ENCODE measurements at regions not wholly inside any gene's neighbourhood (a gene's known extent, or its start where the extent isn't known, plus 50 kb on each side); places are given as distances from the start of the nearest gene placed in this dataset.

DNA sequence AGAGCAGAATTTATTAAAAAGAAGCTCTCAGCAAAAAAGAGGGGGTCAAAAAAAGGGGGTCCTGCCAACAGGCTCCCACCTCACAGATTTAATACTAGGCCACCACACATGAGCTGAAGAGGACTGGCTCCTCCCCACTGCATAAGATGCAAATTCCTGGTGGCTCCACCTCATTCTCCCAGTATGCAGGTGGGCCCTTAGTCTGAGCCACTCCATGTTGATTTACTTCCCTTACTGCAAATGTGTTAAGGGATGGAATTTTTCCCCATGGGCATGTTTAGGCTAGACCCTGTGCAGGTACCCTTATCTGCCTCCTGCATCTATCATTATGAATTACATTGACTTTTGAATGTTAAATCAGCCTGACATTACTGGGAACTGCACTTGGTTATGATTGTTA is 82.9 kb downstream of the ISOC1 start:
- no peak for DNase-seq (ENCODE audit: low spot score)
- no peaks in the 10 kb centered on the region for H4K20me1 ChIP-seq (ENCODE audit: insufficient read depth, low read length)
- BruUV-seq (replicated peaks), result no TSS peak
- H3K9me3 ChIP-seq (ENCODE audit: low read length), result no peaks in the 10 kb centered on the region
- TF ChIP-seq, protein P1, sequence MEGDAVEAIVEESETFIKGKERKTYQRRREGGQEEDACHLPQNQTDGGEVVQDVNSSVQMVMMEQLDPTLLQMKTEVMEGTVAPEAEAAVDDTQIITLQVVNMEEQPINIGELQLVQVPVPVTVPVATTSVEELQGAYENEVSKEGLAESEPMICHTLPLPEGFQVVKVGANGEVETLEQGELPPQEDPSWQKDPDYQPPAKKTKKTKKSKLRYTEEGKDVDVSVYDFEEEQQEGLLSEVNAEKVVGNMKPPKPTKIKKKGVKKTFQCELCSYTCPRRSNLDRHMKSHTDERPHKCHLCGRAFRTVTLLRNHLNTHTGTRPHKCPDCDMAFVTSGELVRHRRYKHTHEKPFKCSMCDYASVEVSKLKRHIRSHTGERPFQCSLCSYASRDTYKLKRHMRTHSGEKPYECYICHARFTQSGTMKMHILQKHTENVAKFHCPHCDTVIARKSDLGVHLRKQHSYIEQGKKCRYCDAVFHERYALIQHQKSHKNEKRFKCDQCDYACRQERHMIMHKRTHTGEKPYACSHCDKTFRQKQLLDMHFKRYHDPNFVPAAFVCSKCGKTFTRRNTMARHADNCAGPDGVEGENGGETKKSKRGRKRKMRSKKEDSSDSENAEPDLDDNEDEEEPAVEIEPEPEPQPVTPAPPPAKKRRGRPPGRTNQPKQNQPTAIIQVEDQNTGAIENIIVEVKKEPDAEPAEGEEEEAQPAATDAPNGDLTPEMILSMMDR (conservative IDR thresholded peaks at IDR 0.05; ENCODE audit: low read length), result no peak
- no peak for TF ChIP-seq EZH2phosphoT487 (IDR thresholded peaks at IDR 0.05; ENCODE audit: borderline replicate concordance, low read depth, low read length)
- POLR2A ChIA-PET, result no interaction called here
- intact Hi-C loops (cut with micrococcal nuclease; ENCODE audit: unreplicated experiment), result loop anchor here (10.0 kb wide), 1 partner anchor 587 kb away; no protein-coding TSS in a partner anchor
- no peak overlapping the region for H3K4me2 ChIP-seq (ENCODE audit: low read length)
- H3K4me1 ChIP-seq (ENCODE audit: insufficient read depth, low read length, poor library complexity, severe bottlenecking), result no peaks in the 10 kb centered on the region
- H3K79me2 ChIP-seq (ENCODE audit: insufficient read depth, low read depth, low read length), result no peaks in the 10 kb centered on the region
- H3K4me3 ChIP-seq (ENCODE audit: low read depth, low read length, poor library complexity, severe bottlenecking), result no peak overlapping the region
- H2AFZ ChIP-seq (ENCODE audit: low read length), result no peak overlapping the region
- H3K27ac ChIP-seq (ENCODE audit: low read depth, low read length, poor library complexity, severe bottlenecking), result no peak overlapping the region
- no peaks in the 10 kb centered on the region for H3K36me3 ChIP-seq (ENCODE audit: insufficient read depth, low read length)
- CTCF ChIA-PET (ENCODE audit: unreplicated experiment), result no interaction called here
- no peaks in the 10 kb centered on the region for H3K9me2 ChIP-seq (ENCODE audit: insufficient read depth, low read length)

DNA sequence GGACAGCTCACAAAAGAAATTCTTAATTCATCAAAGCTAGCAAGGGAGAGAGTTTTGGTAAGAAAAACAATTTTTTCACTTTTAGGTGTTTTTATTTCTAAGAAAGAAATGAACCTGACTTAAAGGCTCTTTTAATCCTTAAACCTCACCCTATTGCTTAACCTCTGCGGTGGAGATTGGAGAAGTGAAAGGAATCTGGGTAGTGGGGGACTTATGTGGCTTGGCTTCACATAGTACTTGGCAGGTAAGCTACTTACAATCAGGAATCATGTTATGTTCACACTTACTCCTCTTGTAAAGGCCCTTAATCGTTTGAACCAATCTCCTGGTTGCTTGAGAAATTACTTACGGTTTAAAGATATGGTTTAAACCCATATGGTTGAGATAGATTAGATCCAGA is 104.8 kb downstream of the ISOC1 start:
- Histone ChIP-seq H3K4me3 (ENCODE audit: low read depth, low read length, poor library complexity, severe bottlenecking) (no peak overlapping the region), H4K20me1 (ENCODE audit: insufficient read depth, low read length) (no peaks in the 10 kb centered on the region), H3K79me2 (ENCODE audit: insufficient read depth, low read depth, low read length) (no peaks in the 10 kb centered on the region), H3K9me3 (ENCODE audit: low read length) (no peaks in the 10 kb centered on the region), H2AFZ (ENCODE audit: low read length) (no peak overlapping the region), H3K36me3 (ENCODE audit: insufficient read depth, low read length) (no peaks in the 10 kb centered on the region), H3K9me2 (ENCODE audit: insufficient read depth, low read length) (no peaks in the 10 kb centered on the region; the same call in 1 of the 2 replicates), H3K4me1 (ENCODE audit: insufficient read depth, low read length, poor library complexity, severe bottlenecking) (no peaks in the 10 kb centered on the region), H3K27ac (ENCODE audit: low read depth, low read length, poor library complexity, severe bottlenecking) (no peak overlapping the region), H3K4me2 (ENCODE audit: low read length) (no peak overlapping the region)
- POLR2A ChIA-PET, result interaction anchor here (0.5 to 1.8 kb wide), 2 partner anchors 9 to 10 kb away, joined by 3 to 4 read pairs; no protein-coding TSS in a partner anchor
- CTCF ChIA-PET (ENCODE audit: unreplicated experiment), result no interaction called here
- BruUV-seq (replicated peaks), result no TSS peak
- intact Hi-C loops (cut with micrococcal nuclease; ENCODE audit: unreplicated experiment), result no loop called here
- no peak for TF ChIP-seq EZH2phosphoT487 (IDR thresholded peaks at IDR 0.05; ENCODE audit: borderline replicate concordance, low read depth, low read length)
- TF ChIP-seq, protein P1 (conservative IDR thresholded peaks at IDR 0.05; ENCODE audit: low read length), result no peak
- no peak for DNase-seq (ENCODE audit: low spot score)

DNA sequence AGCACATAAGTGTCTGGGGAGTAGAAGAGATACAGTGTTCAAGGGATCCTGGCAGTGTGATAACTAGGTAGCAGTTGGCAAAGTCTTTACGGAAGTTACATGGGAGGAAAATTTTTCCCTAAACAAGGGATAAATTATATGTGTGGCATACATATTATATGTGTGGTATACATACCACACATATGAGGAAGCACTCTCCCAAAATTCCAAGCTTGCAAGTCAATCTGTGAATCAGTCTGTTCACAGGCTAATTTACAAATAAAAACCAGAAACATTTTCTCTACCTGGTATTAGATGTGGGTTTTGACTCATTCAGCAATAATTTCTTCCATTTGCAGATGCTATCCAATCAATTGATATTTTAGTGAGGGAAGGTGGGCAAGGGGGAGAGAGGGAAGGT is 110.0 kb downstream of the ISOC1 start:
- POLR2A ChIA-PET, result no interaction called here

More for the DNA sequence above, 110.0 kb downstream of the ISOC1 start:
- Histone ChIP-seq H3K4me3 (ENCODE audit: low read depth, low read length, poor library complexity, severe bottlenecking) (no peak overlapping the region), H3K4me1 (ENCODE audit: insufficient read depth, low read length, poor library complexity, severe bottlenecking) (no peaks in the 10 kb centered on the region), H3K9me2 (ENCODE audit: insufficient read depth, low read length) (no peaks in the 10 kb centered on the region; the same call in 1 of the 2 replicates), H3K36me3 (ENCODE audit: insufficient read depth, low read length) (no peaks in the 10 kb centered on the region), H2AFZ (ENCODE audit: low read length) (no peak overlapping the region), H3K4me2 (ENCODE audit: low read length) (no peak overlapping the region), H3K27ac (ENCODE audit: low read depth, low read length, poor library complexity, severe bottlenecking) (no peak overlapping the region), H3K79me2 (ENCODE audit: insufficient read depth, low read depth, low read length) (no peaks in the 10 kb centered on the region), H4K20me1 (ENCODE audit: insufficient read depth, low read length) (no peaks in the 10 kb centered on the region), H3K9me3 (ENCODE audit: low read length) (no peaks in the 10 kb centered on the region)
- TF ChIP-seq, protein P1 (conservative IDR thresholded peaks at IDR 0.05; ENCODE audit: low read length), result no peak
- TF ChIP-seq EZH2phosphoT487 (IDR thresholded peaks at IDR 0.05; ENCODE audit: borderline replicate concordance, low read depth, low read length), result no peak
- CTCF ChIA-PET (ENCODE audit: unreplicated experiment), result no interaction called here
- no peak for DNase-seq (ENCODE audit: low spot score)
- no TSS peak for BruUV-seq (replicated peaks)
- intact Hi-C loops (cut with micrococcal nuclease; ENCODE audit: unreplicated experiment), result no loop called here

Data from OCI-LY7 (cell line).